ENCODE measurements at regions not wholly inside any gene's neighbourhood (a gene's known extent, or its start where the extent isn't known, plus 50 kb on each side); places are given as distances from the start of the nearest gene placed in this dataset.

- no peak overlapping the region for H3K4me3 ChIP-seq
- H3K27me3 ChIP-seq (ENCODE audit: control insufficient read depth in 3 of 3, insufficient read depth in 3 of 3, low read length in 2 of 3): peaks cover 0 to 2% (median 0%) of the 10 kb centered on the region in 3 donors
- H3K9me3 ChIP-seq (ENCODE audit: control insufficient read depth in 4 of 4, insufficient read depth in 3 of 4, low read length in 3 of 4): no peaks in the 10 kb centered on the region
- ATAC-seq (ENCODE audit: insufficient read depth, low FRiP score): no peak
- WGBS, 2 donors: 88 to 90% methylated on average over 6 of the region's 6 CpGs
- H3K9ac ChIP-seq (ENCODE audit: insufficient read depth in 1 of 2, low read length in 2 of 2): no peak overlapping the region
- DNase-seq: no peak
- H3K27ac ChIP-seq (ENCODE audit: low read depth in 1 of 2, low read length in 1 of 2): no peak overlapping the region
- H3K4me1 ChIP-seq (ENCODE audit: control insufficient read depth in 5 of 5, insufficient read depth in 5 of 5, low read length in 5 of 5): peaks cover 0 to 9% (median 0%) of the 10 kb centered on the region in 5 donors
- H3K36me3 ChIP-seq (ENCODE audit: control insufficient read depth in 4 of 4, insufficient read depth in 4 of 4, low read length in 4 of 4): no peaks in the 10 kb centered on the region
- no peak for TF ChIP-seq CTCF (IDR thresholded peaks at IDR 0.05; ENCODE audit: control extremely low read depth, extremely low read depth)
Observed at GRCh38 chr10:118916777-118917176, 112.7 kb upstream of the NANOS1 start.

DNA sequence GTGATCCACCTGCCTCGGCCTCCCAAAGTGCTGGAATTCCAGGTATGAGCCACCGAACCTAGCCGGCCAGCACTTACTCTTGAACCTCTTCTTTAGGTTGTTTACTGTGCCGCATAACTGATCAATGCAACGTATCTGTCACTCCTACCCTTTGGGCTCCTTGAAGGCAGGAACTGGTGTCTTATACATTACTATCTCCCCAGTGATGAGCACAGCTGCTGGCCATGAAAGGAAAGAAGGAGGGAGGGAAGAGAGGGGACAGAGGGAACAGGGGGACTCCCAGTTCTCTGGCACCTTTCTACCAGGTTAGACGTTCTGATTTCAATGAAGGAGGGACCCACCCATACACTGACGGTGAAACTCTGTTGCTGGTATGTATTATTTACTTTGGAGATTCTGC lies 111.8 kb upstream of the NANOS1 start:
- H3K36me3 ChIP-seq (ENCODE audit: control insufficient read depth in 4 of 4, insufficient read depth in 4 of 4, low read length in 4 of 4): no peaks in the 10 kb centered on the region
- DNase-seq (no peak), ATAC-seq (ENCODE audit: insufficient read depth, low FRiP score) (no peak)
- peaks cover 0 to 2% (median 0%) of the 10 kb centered on the region in 3 donors for H3K27me3 ChIP-seq (ENCODE audit: control insufficient read depth in 3 of 3, insufficient read depth in 3 of 3, low read length in 2 of 3)
- no peaks in the 10 kb centered on the region for H3K9me3 ChIP-seq (ENCODE audit: control insufficient read depth in 4 of 4, insufficient read depth in 3 of 4, low read length in 3 of 4)
- H3K9ac ChIP-seq (ENCODE audit: insufficient read depth in 1 of 2, low read length in 2 of 2): no peak overlapping the region
- WGBS, 2 donors: 80% methylated on average over 7 of the region's 7 CpGs
- H3K4me3 ChIP-seq: no peak overlapping the region
- H3K4me1 ChIP-seq (ENCODE audit: control insufficient read depth in 5 of 5, insufficient read depth in 5 of 5, low read length in 5 of 5): peaks cover 0 to 5% (median 0%) of the 10 kb centered on the region in 5 donors
- TF ChIP-seq CTCF (IDR thresholded peaks at IDR 0.05; ENCODE audit: control extremely low read depth, extremely low read depth): no peak
- no peak overlapping the region for H3K27ac ChIP-seq (ENCODE audit: low read depth in 1 of 2, low read length in 1 of 2)

- H3K9ac ChIP-seq (ENCODE audit: insufficient read depth in 1 of 2, low read length in 2 of 2): no peak overlapping the region
- peaks cover 0 to 5% (median 0%) of the 10 kb centered on the region in 5 donors for H3K4me1 ChIP-seq (ENCODE audit: control insufficient read depth in 5 of 5, insufficient read depth in 5 of 5, low read length in 5 of 5)
- no peaks in the 10 kb centered on the region for H3K36me3 ChIP-seq (ENCODE audit: control insufficient read depth in 4 of 4, insufficient read depth in 4 of 4, low read length in 4 of 4)
- no peak overlapping the region for H3K27ac ChIP-seq (ENCODE audit: low read depth in 1 of 2, low read length in 1 of 2)
- ATAC-seq (ENCODE audit: insufficient read depth, low FRiP score) (no peak), DNase-seq (no peak)
- WGBS, 2 donors: 70 to 84% methylated on average over 5 of the region's 5 CpGs
- TF ChIP-seq CTCF (IDR thresholded peaks at IDR 0.05; ENCODE audit: control extremely low read depth, extremely low read depth): no peak
- H3K9me3 ChIP-seq (ENCODE audit: control insufficient read depth in 4 of 4, insufficient read depth in 3 of 4, low read length in 3 of 4): no peaks in the 10 kb centered on the region
- H3K27me3 ChIP-seq (ENCODE audit: control insufficient read depth in 3 of 3, insufficient read depth in 3 of 3, low read length in 2 of 3): peaks cover 0 to 2% (median 0%) of the 10 kb centered on the region in 3 donors
- no peak overlapping the region for H3K4me3 ChIP-seq
Observed at GRCh38 chr10:118918116-118918515, 111.4 kb upstream of the NANOS1 start.

- peaks cover 0 to 4% (median 0%) of the 10 kb centered on the region in 5 donors for H3K4me1 ChIP-seq (ENCODE audit: control insufficient read depth in 5 of 5, insufficient read depth in 5 of 5, low read length in 5 of 5)
- H3K27ac ChIP-seq (ENCODE audit: low read depth in 1 of 2, low read length in 1 of 2): no peak overlapping the region
- DNase-seq (no peak), ATAC-seq (ENCODE audit: insufficient read depth, low FRiP score) (no peak)
- 43% methylated on average over 3 of the region's 3 CpGs for WGBS, 2 donors
- no peak overlapping the region for H3K4me3 ChIP-seq
- no peak overlapping the region for H3K9ac ChIP-seq (ENCODE audit: insufficient read depth in 1 of 2, low read length in 2 of 2)
- no peak for TF ChIP-seq CTCF (IDR thresholded peaks at IDR 0.05; ENCODE audit: control extremely low read depth, extremely low read depth)
- no peaks in the 10 kb centered on the region for H3K36me3 ChIP-seq (ENCODE audit: control insufficient read depth in 4 of 4, insufficient read depth in 4 of 4, low read length in 4 of 4)
- peaks cover 0 to 2% (median 0%) of the 10 kb centered on the region in 3 donors for H3K27me3 ChIP-seq (ENCODE audit: control insufficient read depth in 3 of 3, insufficient read depth in 3 of 3, low read length in 2 of 3)
- H3K9me3 ChIP-seq (ENCODE audit: control insufficient read depth in 4 of 4, insufficient read depth in 3 of 4, low read length in 3 of 4): no peaks in the 10 kb centered on the region
Observed at GRCh38 chr10:118918587-118918986, 110.9 kb upstream of the NANOS1 start.
